HG03066 (cell line): ENCODE measurements at regions not wholly inside any gene's neighbourhood (a gene's known extent, or its start where the extent isn't known, plus 50 kb on each side); places are given as distances from the start of the nearest gene placed in this dataset.

ENCODE experiments used
- ATAC-seq: cut with Tn5 transposase; IDR thresholded peaks from one replicate; pipeline ENCODE4 v1.9.1; 2021; ENCODE audit warnings: low read depth; ENCODE audit not compliant: unreplicated experiment

- ATAC-seq = no peak
Observed at GRCh38 chr2:145036421-145037011, 516.6 kb upstream of the ZEB2 start.

GRCh38 chr2:145034511-145034910 lies 514.6 kb upstream of the ZEB2 start:
- no peak for ATAC-seq

GRCh38 chr2:145033438-145033837 lies 513.5 kb upstream of the ZEB2 start:
- no peak for ATAC-seq

GRCh38 chr2:145032791-145033190 lies 512.9 kb upstream of the ZEB2 start:
- ATAC-seq = no peak

GRCh38 chr2:145029873-145030272 lies 510.0 kb upstream of the ZEB2 start:
- ATAC-seq = no peak

- ATAC-seq = no peak
Observed at GRCh38 chr2:145029081-145029480, 509.2 kb upstream of the ZEB2 start.

- no peak for ATAC-seq
Observed at GRCh38 chr2:145028101-145028920, 508.4 kb upstream of the ZEB2 start.

GRCh38 chr2:145026456-145027455 lies 506.8 kb upstream of the ZEB2 start:
- no peak for ATAC-seq

GRCh38 chr2:145025382-145025781 lies 505.5 kb upstream of the ZEB2 start:
- ATAC-seq = no peak

- no peak for ATAC-seq
Observed at GRCh38 chr2:145023334-145023934, 503.5 kb upstream of the ZEB2 start.

- no peak for ATAC-seq
Observed at GRCh38 chr2:145022666-145023333, 502.9 kb upstream of the ZEB2 start.

- ATAC-seq = no peak
Observed at GRCh38 chr2:145021962-145022665, 502.2 kb upstream of the ZEB2 start.

- no peak for ATAC-seq
Observed at GRCh38 chr2:145020694-145021093, 500.8 kb upstream of the ZEB2 start.

GRCh38 chr2:145020139-145020538 lies 500.2 kb upstream of the ZEB2 start:
- no peak for ATAC-seq

GRCh38 chr2:145018502-145018901 lies 498.6 kb upstream of the ZEB2 start:
- ATAC-seq = no peak

GRCh38 chr2:145017149-145017548 lies 497.2 kb upstream of the ZEB2 start:
- no peak for ATAC-seq

GRCh38 chr2:145016711-145017110 lies 496.8 kb upstream of the ZEB2 start:
- no peak for ATAC-seq

- ATAC-seq = no peak
Observed at GRCh38 chr2:145015561-145015960, 495.6 kb upstream of the ZEB2 start.

- ATAC-seq = no peak
Observed at GRCh38 chr2:145012806-145013205, 492.9 kb upstream of the ZEB2 start.
